ENCODE measurements at regions not wholly inside any gene's neighbourhood (a gene's known extent, or its start where the extent isn't known, plus 50 kb on each side); places are given as distances from the start of the nearest gene placed in this dataset.

GRCh38 chr5:105878402-105878801 lies 1792.3 kb downstream of the EFNA5 start:
- H3K36me3 ChIP-seq (ENCODE audit: control insufficient read depth in 2 of 2, insufficient read depth in 1 of 2, low read length in 2 of 2), result no peaks in the 10 kb centered on the region
- CTCF ChIA-PET, result no interaction called here
- no peak overlapping the region for H3K27ac ChIP-seq (ENCODE audit: extremely low read depth, low read depth, low read length)
- no peak overlapping the region for H3K4me3 ChIP-seq (ENCODE audit: low read depth, low read length)
- H3K9me3 ChIP-seq (ENCODE audit: control insufficient read depth, insufficient read depth, low read depth, low read length), result no peaks in the 10 kb centered on the region
- TF ChIP-seq ZNF501 (tag by site-specific recombination; IDR thresholded peaks at IDR 0.05) (no peak), ZNF521 (tag by site-specific recombination; IDR thresholded peaks at IDR 0.05) (no peak)
- POLR2A ChIA-PET, result no interaction called here
- no peaks in the 10 kb centered on the region for H3K4me1 ChIP-seq (ENCODE audit: control insufficient read depth, insufficient read depth, low read length)

DNA sequence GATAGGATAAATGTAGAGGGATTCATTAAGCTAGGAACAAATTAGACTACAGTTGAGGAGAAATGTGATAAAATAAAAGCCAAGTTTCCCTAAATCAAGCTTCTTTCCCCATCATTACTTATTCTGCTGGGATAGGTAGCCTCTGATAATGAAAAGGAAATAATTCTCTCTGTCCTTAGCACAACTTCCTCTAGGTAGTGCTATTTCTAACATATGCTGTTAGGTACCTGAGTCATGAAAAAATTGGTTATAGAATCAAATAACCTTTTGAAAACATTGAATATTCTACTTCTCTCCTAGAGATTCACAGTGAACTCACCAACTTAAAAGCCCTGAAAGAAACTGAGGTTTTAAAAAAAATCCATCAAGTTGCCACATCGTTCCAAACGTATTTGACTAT lies 1793.1 kb downstream of the EFNA5 start:
- Histone ChIP-seq H3K27ac (ENCODE audit: extremely low read depth, low read depth, low read length) (no peak overlapping the region), H3K9me3 (ENCODE audit: control insufficient read depth, insufficient read depth, low read depth, low read length) (no peaks in the 10 kb centered on the region), H3K4me3 (ENCODE audit: low read depth, low read length) (no peak overlapping the region), H3K4me1 (ENCODE audit: control insufficient read depth, insufficient read depth, low read length) (no peaks in the 10 kb centered on the region), H3K36me3 (ENCODE audit: control insufficient read depth in 2 of 2, insufficient read depth in 1 of 2, low read length in 2 of 2) (no peaks in the 10 kb centered on the region)
- POLR2A ChIA-PET, result no interaction called here
- CTCF ChIA-PET, result interaction anchor here (1.0 kb wide), 1 partner anchor 40 kb away, joined by 3 read pairs; no protein-coding TSS in a partner anchor
- TF ChIP-seq, protein P1, sequence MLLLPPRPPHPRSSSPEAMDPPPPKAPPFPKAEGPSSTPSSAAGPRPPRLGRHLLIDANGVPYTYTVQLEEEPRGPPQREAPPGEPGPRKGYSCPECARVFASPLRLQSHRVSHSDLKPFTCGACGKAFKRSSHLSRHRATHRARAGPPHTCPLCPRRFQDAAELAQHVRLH (tag by site-specific recombination; IDR thresholded peaks at IDR 0.05), result no peak
- TF ChIP-seq MZF1 (tag by site-specific recombination; IDR thresholded peaks at IDR 0.05; ENCODE audit: borderline replicate concordance), result no peak
- TF ChIP-seq SP3 (tag by site-specific recombination; IDR thresholded peaks at IDR 0.05), result no peak
- TF ChIP-seq ZNF654 (tag by site-specific recombination; IDR thresholded peaks at IDR 0.05; ENCODE audit: low read depth), result 0 out of 2 replicates have a peak, but pooled peaks have one; percentile 11
- TF ChIP-seq YY1 (tag by site-specific recombination; IDR thresholded peaks at IDR 0.05), result no peak

DNA sequence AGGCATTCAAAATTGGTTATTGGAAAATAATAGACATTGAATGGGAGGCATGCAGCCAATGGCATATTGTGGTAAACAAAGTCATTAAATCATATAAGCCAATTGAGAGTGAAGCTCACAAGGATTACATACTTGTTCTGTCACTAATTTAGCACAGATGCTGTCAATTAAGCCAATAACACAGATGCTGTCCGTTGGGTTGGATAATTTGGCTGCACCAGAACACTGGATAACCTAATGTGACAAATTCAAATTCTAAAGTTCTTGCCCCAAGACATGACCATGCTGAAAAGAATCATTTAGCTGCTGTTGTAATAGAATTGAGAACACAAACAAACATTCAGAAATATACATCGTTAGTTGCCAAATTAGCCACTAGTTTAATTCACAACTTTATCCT lies 1796.4 kb downstream of the EFNA5 start:
- ChIA-PET POLR2A (no interaction called here), CTCF (no interaction called here)
- no peaks in the 10 kb centered on the region for H3K9me3 ChIP-seq (ENCODE audit: control insufficient read depth, insufficient read depth, low read depth, low read length)
- no peak for TF ChIP-seq GLI4 (tag by site-specific recombination; IDR thresholded peaks at IDR 0.05)
- no peak for TF ChIP-seq ZNF324 (tag by site-specific recombination; IDR thresholded peaks at IDR 0.05)
- TF ChIP-seq ZNF404 (tag by site-specific recombination; IDR thresholded peaks at IDR 0.05), result no peak
- no peak for TF ChIP-seq ZNF146 (tag by site-specific recombination; IDR thresholded peaks at IDR 0.05)
- no peak for TF ChIP-seq ZNF211 (tag by site-specific recombination; IDR thresholded peaks at IDR 0.05; ENCODE audit: low read depth)
- TF ChIP-seq ZNF394 (tag by site-specific recombination; IDR thresholded peaks at IDR 0.05; ENCODE audit: borderline replicate concordance), result no peak
- no peak for TF ChIP-seq ZNF624 (tag by site-specific recombination; IDR thresholded peaks at IDR 0.05)
- no peak for TF ChIP-seq MYNN (tag by site-specific recombination; IDR thresholded peaks at IDR 0.05; ENCODE audit: borderline replicate concordance)
- TF ChIP-seq, protein P2, sequence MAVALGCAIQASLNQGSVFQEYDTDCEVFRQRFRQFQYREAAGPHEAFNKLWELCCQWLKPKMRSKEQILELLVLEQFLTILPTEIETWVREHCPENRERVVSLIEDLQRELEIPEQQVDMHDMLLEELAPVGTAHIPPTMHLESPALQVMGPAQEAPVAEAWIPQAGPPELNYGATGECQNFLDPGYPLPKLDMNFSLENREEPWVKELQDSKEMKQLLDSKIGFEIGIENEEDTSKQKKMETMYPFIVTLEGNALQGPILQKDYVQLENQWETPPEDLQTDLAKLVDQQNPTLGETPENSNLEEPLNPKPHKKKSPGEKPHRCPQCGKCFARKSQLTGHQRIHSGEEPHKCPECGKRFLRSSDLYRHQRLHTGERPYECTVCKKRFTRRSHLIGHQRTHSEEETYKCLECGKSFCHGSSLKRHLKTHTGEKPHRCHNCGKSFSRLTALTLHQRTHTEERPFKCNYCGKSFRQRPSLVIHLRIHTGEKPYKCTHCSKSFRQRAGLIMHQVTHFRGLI (tag by site-specific recombination; IDR thresholded peaks at IDR 0.05), result no peak
- no peak for TF ChIP-seq ZBTB21 (tag by site-specific recombination; IDR thresholded peaks at IDR 0.05)
- no peak for TF ChIP-seq ZNF350 (tag by site-specific recombination; IDR thresholded peaks at IDR 0.05)
- TF ChIP-seq ZNF239 (tag by site-specific recombination; IDR thresholded peaks at IDR 0.05), result no peak
- TF ChIP-seq GLIS2 (tag by site-specific recombination; IDR thresholded peaks at IDR 0.05), result no peak
- TF ChIP-seq SCRT1 (tag by site-specific recombination; IDR thresholded peaks at IDR 0.05; ENCODE audit: borderline replicate concordance), result no peak
- no peak for TF ChIP-seq ZBTB1 (tag by site-specific recombination; IDR thresholded peaks at IDR 0.05)
- no peak for TF ChIP-seq ZNF354C (tag by site-specific recombination; IDR thresholded peaks at IDR 0.05; ENCODE audit: borderline replicate concordance, low read depth)
- TF ChIP-seq ZFHX2 (tag by site-specific recombination; conservative IDR thresholded peaks at IDR 0.05), result no peak
- no peak for TF ChIP-seq ZNF660 (tag by site-specific recombination; IDR thresholded peaks at IDR 0.05)
- TF ChIP-seq ZNF223 (tag by site-specific recombination; IDR thresholded peaks at IDR 0.05), result no peak
- no peak overlapping the region for H3K4me3 ChIP-seq (ENCODE audit: low read depth, low read length)
- no peak overlapping the region for H3K27ac ChIP-seq (ENCODE audit: extremely low read depth, low read depth, low read length)
- no peaks in the 10 kb centered on the region for H3K36me3 ChIP-seq (ENCODE audit: control insufficient read depth in 2 of 2, insufficient read depth in 1 of 2, low read length in 2 of 2)
- no peaks in the 10 kb centered on the region for H3K4me1 ChIP-seq (ENCODE audit: control insufficient read depth, insufficient read depth, low read length)

All from HEK293 (cell line).